MG63 (cell line): ENCODE measurements at regions not wholly inside any gene's neighbourhood (a gene's known extent, or its start where the extent isn't known, plus 50 kb on each side); places are given as distances from the start of the nearest gene placed in this dataset.
"Not testable (repeated sequence)": the region's sequence is repeated elsewhere in the genome, so short reads cannot be mapped to it uniquely, and the experiment has no call there.

Experiments
- DNase-seq: peaks from one replicate; pipeline ENCODE4 v3.0.0-alpha.2; 2020
- H3K27me3 ChIP-seq: fragments of 250-450 bp; sonication (Bioruptor Pico); 2 replicates; pipeline ENCODE4 v1.5.1; 2020; ENCODE audit warnings: mild to moderate bottlenecking, moderate library complexity
- H3K36me3 ChIP-seq: fragments of 250-450 bp; sonication (Bioruptor Pico); 2 replicates; pipeline ENCODE4 v1.5.1; 2020; ENCODE audit warnings: mild to moderate bottlenecking, moderate library complexity
- H3K4me3 ChIP-seq: fragments of 250-450 bp; sonication (Bioruptor Pico); 2 replicates; pipeline ENCODE4 v1.5.1; 2020; ENCODE audit warnings: mild to moderate bottlenecking, moderate library complexity
- H3K9me3 ChIP-seq: fragments of 250-450 bp; sonication (Bioruptor Pico); 2 replicates; pipeline ENCODE4 v1.5.1; 2020; ENCODE audit warnings: mild to moderate bottlenecking, moderate library complexity

GRCh38 chr10:32179836-32180235, 123.6 kb upstream of the KIF5B start:
- no peaks in the 10 kb centered on the region for H3K27me3 ChIP-seq

DNA sequence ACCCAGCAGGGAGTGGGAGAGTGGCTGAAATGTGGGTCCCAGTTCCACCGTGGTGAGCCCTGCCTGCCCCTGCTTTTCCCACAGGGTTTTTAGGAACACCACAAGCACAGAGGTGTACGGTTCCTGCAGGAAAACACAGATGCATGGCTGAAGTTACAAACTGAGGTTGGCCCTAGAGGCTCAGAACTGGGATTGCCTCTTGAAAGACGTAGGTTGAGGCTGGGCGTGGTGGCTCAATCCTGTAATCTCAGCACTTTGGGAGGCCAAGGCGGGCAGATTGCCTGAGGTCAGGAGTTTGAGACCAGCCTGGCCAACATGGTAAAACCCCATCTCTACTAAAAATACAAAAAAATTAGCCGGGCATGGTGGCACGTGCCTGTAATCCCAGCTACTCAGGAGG, 121.4 kb upstream of the KIF5B start:
- not testable (repeated sequence) for H3K9me3 ChIP-seq, H3K4me3 ChIP-seq, H3K27me3 ChIP-seq, DNase-seq, H3K36me3 ChIP-seq

More at GRCh38 chr10:32179836-32180235, 123.6 kb upstream of the KIF5B start:
- Histone ChIP-seq H3K36me3 (no peaks in the 10 kb centered on the region), H3K4me3 (no peak overlapping the region), H3K9me3 (no peaks in the 10 kb centered on the region)
- DNase-seq, result no peak

GRCh38 chr10:32175629-32176028, 119.4 kb upstream of the KIF5B start:
- no peaks in the 10 kb centered on the region for H3K9me3 ChIP-seq
- no peaks in the 10 kb centered on the region for H3K36me3 ChIP-seq
- no peak for DNase-seq
- H3K27me3 ChIP-seq, result no peaks in the 10 kb centered on the region
- H3K4me3 ChIP-seq, result no peak overlapping the region

GRCh38 chr10:32174349-32174893, 118.2 kb upstream of the KIF5B start:
- Histone ChIP-seq H3K36me3 (no peaks in the 10 kb centered on the region), H3K9me3 (no peaks in the 10 kb centered on the region), H3K27me3 (no peaks in the 10 kb centered on the region; the same call in 1 of the 2 replicates), H3K4me3 (no peak overlapping the region)
- no peak for DNase-seq

- no peak for DNase-seq
- no peaks in the 10 kb centered on the region for H3K36me3 ChIP-seq
- H3K27me3 ChIP-seq, result no peaks in the 10 kb centered on the region; the same call in 1 of the 2 replicates
- H3K4me3 ChIP-seq, result no peak overlapping the region
- H3K9me3 ChIP-seq, result no peaks in the 10 kb centered on the region
Measured at GRCh38 chr10:32171204-32171603, 115.0 kb upstream of the KIF5B start.

DNA sequence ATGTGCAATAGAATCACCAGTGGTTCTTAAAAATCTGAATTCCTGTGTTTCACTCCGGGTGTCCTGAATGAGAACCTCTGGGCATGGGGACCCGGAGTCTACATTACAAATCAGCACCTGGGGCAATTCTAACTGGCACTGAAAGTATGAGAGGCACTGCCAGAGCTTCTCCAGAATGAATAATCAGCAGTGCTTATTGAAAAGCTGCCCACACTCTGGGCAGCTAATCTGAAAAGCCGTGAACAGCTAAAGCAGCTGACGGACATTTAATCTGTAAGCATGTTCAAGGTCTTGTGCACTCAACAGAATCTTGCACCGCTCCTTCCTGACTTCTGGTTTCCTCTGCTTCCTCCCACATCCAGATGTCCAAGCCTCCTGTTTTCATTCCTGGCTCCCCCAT, 113.3 kb upstream of the KIF5B start:
- no peaks in the 10 kb centered on the region for H3K9me3 ChIP-seq
- DNase-seq, result peak; percentile 56

GRCh38 chr10:32167450-32167849, 111.2 kb upstream of the KIF5B start:
- H3K27me3 ChIP-seq, result no peaks in the 10 kb centered on the region; the same call in 1 of the 2 replicates
- H3K36me3 ChIP-seq, result no peaks in the 10 kb centered on the region
- H3K9me3 ChIP-seq, result no peaks in the 10 kb centered on the region
- DNase-seq, result peak; percentile 19
- no peak overlapping the region for H3K4me3 ChIP-seq

More for the DNA sequence above, 113.3 kb upstream of the KIF5B start:
- no peak overlapping the region for H3K4me3 ChIP-seq
- H3K27me3 ChIP-seq, result no peaks in the 10 kb centered on the region; the same call in 1 of the 2 replicates
- no peaks in the 10 kb centered on the region for H3K36me3 ChIP-seq

- no peak for DNase-seq
- Histone ChIP-seq H3K9me3 (no peaks in the 10 kb centered on the region), H3K36me3 (no peaks in the 10 kb centered on the region), H3K4me3 (no peak overlapping the region), H3K27me3 (no peaks in the 10 kb centered on the region; the same call in 1 of the 2 replicates)
Measured at GRCh38 chr10:32166365-32166764, 110.1 kb upstream of the KIF5B start.

GRCh38 chr10:32163762-32164148, 107.5 kb upstream of the KIF5B start:
- no peaks in the 10 kb centered on the region for H3K27me3 ChIP-seq
- no peaks in the 10 kb centered on the region for H3K36me3 ChIP-seq
- DNase-seq, result no peak
- H3K9me3 ChIP-seq, result no peaks in the 10 kb centered on the region
- no peak overlapping the region for H3K4me3 ChIP-seq

DNA sequence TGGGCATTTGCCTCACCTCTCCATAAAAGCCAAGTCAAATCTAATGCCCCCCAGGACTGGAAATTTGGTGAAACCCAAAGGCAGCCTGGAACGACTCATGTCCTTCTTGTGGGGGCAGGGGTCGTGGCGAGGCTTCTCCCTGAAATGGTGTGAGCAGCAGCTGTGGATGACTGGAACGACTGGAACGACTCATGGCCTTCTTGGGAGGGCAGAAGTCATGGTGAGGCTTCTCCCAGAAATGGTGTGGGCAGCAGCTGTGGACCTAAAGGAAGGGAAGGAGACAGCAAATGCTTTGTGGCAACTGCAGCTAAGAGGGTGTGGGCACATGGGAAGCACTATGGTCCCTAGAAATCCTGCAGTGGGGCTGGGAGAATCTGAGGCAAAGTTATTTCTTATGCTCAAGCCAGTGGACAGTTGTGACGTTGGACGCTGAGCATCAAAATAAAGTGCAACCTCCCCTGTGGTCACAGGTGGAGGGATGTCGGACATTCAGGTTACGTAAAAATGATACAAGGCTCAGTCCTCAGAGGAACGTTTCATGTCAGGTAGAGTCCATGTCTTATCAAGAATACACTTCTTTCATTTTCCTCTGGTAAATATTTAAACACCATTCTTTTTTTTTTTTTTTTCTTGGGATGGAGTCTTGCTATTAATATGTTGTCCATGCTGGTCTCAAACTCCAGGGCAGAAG, 107.0 kb upstream of the KIF5B start:
- Histone ChIP-seq H3K36me3 (no peaks in the 10 kb centered on the region), H3K9me3 (no peaks in the 10 kb centered on the region), H3K27me3 (no peaks in the 10 kb centered on the region), H3K4me3 (no peak overlapping the region)
- DNase-seq, result peak; percentile 41

DNA sequence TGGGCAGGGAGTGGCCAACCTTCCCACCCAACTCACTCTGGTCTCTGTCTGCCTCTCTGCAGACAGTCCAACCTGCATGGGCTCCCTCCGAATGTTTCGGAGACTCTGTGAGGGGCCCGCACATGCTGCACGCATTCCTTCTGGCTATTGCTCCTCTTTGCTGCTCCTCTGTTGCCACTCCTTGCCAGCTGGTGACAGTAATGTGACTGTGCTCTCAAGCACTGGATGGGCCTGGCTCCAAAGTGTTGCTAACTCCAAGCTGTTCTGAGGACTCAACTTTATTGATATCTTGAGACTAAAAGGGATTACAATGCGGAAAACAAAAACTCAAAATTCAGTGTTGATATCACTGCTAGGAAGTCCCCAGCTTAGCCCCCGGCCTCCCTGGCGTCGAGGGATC, 105.4 kb upstream of the KIF5B start:
- H3K36me3 ChIP-seq, result no peaks in the 10 kb centered on the region
- no peaks in the 10 kb centered on the region for H3K9me3 ChIP-seq
- no peak overlapping the region for H3K4me3 ChIP-seq

DNA sequence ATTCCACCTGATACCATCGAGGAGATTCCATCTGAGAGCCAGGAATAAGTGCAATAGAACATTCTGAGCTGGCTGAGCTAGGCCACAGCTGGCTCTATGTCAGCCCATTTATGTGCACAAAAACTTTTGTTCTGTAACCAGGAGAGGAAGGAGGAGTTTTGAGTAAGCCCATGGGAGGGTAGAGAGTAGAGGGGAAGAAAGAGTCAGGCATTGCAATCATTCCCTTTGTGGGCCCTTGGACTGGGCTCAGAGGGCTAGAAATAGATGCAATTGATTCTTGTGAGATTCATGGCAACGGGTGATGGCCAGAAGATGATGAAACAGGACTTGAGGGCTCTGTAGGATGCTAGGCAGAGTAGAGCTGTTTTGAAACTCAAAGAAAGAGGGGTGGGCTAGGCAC, 104.6 kb upstream of the KIF5B start:
- H3K27me3 ChIP-seq, result no peaks in the 10 kb centered on the region
- H3K4me3 ChIP-seq, result no peak overlapping the region
- H3K36me3 ChIP-seq, result no peaks in the 10 kb centered on the region
- H3K9me3 ChIP-seq, result no peaks in the 10 kb centered on the region
- DNase-seq, result no peak

More for the DNA sequence above, 105.4 kb upstream of the KIF5B start:
- no peak for DNase-seq
- no peaks in the 10 kb centered on the region for H3K27me3 ChIP-seq

DNA sequence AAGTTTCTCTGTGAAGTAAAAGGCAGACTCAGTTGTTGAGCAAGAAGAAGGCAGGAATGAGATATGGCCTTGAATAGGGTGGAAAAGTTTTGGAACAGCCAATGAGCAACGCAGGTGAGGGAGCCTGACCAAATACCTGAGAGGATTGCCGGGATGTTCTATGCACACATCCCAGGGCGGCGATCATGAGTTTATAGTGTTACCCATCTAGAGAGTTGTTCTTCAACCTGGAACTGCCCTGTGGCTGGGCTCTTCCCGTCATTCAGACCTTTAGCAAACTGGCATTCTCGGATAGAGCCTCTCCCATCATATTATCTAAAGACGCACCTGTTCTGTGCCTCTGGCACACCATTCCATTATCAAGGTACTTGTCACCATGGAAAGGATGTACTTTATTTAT, 103.0 kb upstream of the KIF5B start:
- Histone ChIP-seq H3K9me3 (no peaks in the 10 kb centered on the region), H3K27me3 (no peaks in the 10 kb centered on the region), H3K4me3 (no peak overlapping the region), H3K36me3 (no peaks in the 10 kb centered on the region)
- DNase-seq, result no peak

DNA sequence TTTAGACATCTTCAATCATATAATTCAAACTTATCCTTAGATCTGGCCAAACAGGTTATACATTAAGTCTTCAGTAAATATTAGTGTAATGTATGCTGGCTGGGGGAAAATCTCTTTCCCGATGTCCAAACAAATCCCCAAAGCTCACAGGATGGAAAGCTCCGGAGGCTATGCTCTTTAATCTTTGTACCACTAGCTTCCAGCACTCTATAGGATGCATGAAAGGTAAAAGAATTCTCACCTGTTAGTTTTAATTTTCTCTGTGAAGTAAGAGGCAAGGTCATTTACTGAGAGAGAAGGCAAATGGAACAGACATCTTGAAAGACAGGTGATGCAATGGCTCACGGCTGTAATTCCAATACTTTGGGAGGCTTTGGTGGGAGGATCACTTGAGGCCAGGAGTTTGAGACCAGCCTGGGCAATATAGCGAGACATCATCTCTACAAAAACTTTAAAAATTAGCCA, 99.8 kb upstream of the KIF5B start:
- H3K36me3 ChIP-seq, result no peaks in the 10 kb centered on the region

DNA sequence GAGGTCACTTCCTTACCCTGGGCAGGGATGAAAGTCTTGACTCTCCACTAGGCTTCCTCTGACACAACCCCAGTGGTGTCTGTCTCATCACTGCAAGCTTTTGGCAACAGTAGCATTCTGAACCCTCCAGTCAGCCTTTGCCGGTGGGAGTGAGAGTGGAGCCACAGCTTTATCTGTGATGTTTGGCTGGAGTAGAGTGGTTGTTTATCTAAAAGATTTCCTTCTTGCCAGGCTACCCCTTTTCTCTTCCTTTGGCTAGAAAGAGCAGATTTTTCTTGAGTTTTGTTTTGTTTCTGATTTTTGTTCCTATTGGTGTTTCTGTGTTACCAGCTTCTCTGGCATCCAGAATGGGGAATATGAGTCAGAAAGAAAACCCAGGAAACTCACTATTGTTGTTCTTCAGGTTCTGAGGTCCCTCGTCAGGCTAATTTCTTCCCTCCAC, 98.9 kb upstream of the KIF5B start:
- DNase-seq, result peak; percentile 73
- Histone ChIP-seq H3K4me3 (no peak overlapping the region), H3K27me3 (no peaks in the 10 kb centered on the region), H3K36me3 (no peaks in the 10 kb centered on the region), H3K9me3 (peaks cover 12% of the 10 kb centered on the region)

More for the DNA sequence above, 99.8 kb upstream of the KIF5B start:
- no peaks in the 10 kb centered on the region for H3K27me3 ChIP-seq
- DNase-seq, result no peak
- no peak overlapping the region for H3K4me3 ChIP-seq
- H3K9me3 ChIP-seq, result peaks cover 12% of the 10 kb centered on the region

DNA sequence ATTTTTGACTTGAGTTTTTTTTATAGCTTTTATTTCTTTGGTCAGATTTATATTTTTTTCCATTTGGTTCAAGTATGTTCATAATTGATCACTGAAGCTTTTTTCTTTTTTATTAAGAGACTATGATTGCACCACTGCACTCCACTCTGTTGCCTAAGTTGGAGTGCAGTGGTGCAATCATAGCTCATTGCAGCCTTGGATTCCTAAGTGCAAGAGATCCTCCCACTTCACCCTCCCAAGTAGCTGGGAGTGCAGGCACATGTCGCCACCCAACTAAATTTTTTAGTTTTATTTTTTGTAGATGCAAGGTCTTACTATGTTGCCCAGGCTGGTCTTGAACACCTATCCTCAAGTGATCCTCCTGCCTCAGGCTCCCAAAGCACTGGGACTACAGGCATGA, 97.7 kb upstream of the KIF5B start:
- peaks cover 12% of the 10 kb centered on the region for H3K9me3 ChIP-seq
- no peak overlapping the region for H3K4me3 ChIP-seq
- H3K27me3 ChIP-seq, result no peaks in the 10 kb centered on the region
- no peak for DNase-seq
- H3K36me3 ChIP-seq, result no peaks in the 10 kb centered on the region

DNA sequence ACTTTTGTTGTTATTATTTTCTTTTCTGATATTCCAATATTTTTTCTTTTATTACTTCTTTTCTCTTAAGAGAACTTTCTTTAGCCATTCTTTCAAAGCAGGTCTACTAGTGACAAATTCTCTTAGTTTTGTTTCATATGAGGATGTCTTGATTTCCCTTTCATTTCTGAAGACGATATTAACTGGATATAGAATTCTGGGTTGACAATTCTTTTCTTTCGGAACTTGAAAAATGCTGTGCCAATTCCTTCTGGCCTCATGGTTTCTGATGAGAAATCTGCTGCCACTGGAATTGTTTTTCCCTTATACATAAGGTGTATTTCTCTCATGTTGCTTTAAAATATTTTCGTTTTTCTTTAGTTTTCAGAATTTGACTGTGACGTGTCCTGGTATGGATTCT, 97.0 kb upstream of the KIF5B start:
- no peak overlapping the region for H3K4me3 ChIP-seq
- no peaks in the 10 kb centered on the region for H3K36me3 ChIP-seq
- no peaks in the 10 kb centered on the region for H3K27me3 ChIP-seq
- H3K9me3 ChIP-seq, result peaks cover 12% of the 10 kb centered on the region
- DNase-seq, result no peak

DNA sequence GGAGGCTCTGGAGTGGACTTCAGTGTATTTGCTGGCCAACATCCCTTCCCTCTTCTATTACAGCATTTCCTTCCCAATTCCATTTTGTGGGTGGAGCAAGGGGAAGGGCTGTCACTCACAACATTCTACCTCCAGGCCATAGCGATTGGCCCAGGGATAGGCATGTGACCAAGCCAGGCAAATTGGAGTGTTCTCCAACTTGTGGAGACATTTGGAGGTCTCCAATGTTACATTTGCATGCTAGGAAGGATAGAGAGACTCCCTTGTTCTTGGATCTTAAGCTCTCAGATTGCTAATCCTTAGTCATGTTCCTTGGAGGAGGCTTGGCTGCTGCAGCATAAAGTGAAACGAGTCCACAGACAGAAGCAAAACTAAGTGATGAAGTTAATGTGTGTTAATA, 95.6 kb upstream of the KIF5B start:
- Histone ChIP-seq H3K9me3 (peaks cover 12% of the 10 kb centered on the region), H3K27me3 (no peaks in the 10 kb centered on the region), H3K36me3 (no peaks in the 10 kb centered on the region), H3K4me3 (no peak overlapping the region)
- DNase-seq, result no peak
